ENCODE measurements at regions not wholly inside any gene's neighbourhood (a gene's known extent, or its start where the extent isn't known, plus 50 kb on each side); places are given as distances from the start of the nearest gene placed in this dataset.

DNA sequence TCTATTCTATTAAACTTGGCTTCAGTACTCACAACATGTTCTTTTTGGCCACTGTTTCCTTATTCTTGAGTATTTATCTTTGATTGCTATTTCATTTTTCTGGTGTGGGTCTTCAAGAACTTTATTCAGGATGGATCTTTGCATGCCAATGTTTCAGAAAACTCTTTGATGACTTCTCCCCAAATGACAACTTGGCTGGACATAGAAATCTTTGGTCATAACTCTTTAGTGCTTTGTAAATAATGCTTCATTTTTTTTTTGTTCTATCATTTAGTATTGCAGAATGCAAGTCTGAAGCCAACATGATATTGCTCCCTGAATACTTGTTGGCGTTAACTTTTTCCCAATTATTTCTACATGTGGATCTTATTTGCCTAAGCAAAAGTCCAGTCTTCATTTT is 103.6 kb upstream of the HS3ST2 start:
- H3K27me3 ChIP-seq (ENCODE audit: control insufficient read depth in 2 of 2, insufficient read depth in 2 of 2, low read length in 2 of 2), result no peaks in the 10 kb centered on the region; a peak in 1 of 5 replicates
- ChIA-PET POLR2A (no interaction called here), CTCF (ENCODE audit: low intra/inter-chr PET ratio) (no interaction called here)
- no peaks in the 10 kb centered on the region for H3K36me3 ChIP-seq (ENCODE audit: control insufficient read depth, insufficient read depth, low read length)
- FAIRE-seq (no peak), DNase-seq (ENCODE audit: extremely low read depth in 1 of 4, low spot score in 3 of 4) (no peak), ATAC-seq (no peak)
- H3K4me2 ChIP-seq (ENCODE audit: insufficient read depth, low read length), result no peak overlapping the region
- H3K4me1 ChIP-seq (replicated peaks in 1 of 2; ENCODE audit: control insufficient read depth in 2 of 2, insufficient read depth in 2 of 2, low read length in 2 of 2), result no peaks in the 10 kb centered on the region
- no peak overlapping the region for H3K4me3 ChIP-seq
- H3K9ac ChIP-seq (ENCODE audit: insufficient read depth in 1 of 2, low read depth in 2 of 2, low read length in 2 of 2), result no peak overlapping the region
- no peaks in the 10 kb centered on the region for H3K9me1 ChIP-seq (ENCODE audit: control insufficient read depth, insufficient read depth, low read length)
- no peaks in the 10 kb centered on the region for H3K9me3 ChIP-seq (replicated peaks; ENCODE audit: control insufficient read depth, insufficient read depth, low read depth, low read length)
- intact Hi-C loops (cut with micrococcal nuclease), result no loop called here
- in situ Hi-C loops (cut with MboI), result no loop called here
- H2AFZ ChIP-seq (ENCODE audit: low read depth, low read length), result no peak overlapping the region
- no peak overlapping the region for H3K27ac ChIP-seq (ENCODE audit: extremely low read depth, low read depth, low read length)
- no peak for TF ChIP-seq SNIP1 (IDR thresholded peaks at IDR 0.05; ENCODE audit: low read depth)
- no peak for TF ChIP-seq GATAD2A (IDR thresholded peaks at IDR 0.05)
- TF ChIP-seq ZNF507 (tag; conservative IDR thresholded peaks at IDR 0.05), result no peak
- no peak for TF ChIP-seq ZNF445 (CRISPR knock-in tag; IDR thresholded peaks at IDR 0.05; ENCODE audit: low read depth)
- TF ChIP-seq CREB1 (IDR thresholded peaks at IDR 0.05), result no peak
- no peak for TF ChIP-seq CREB1 (CRISPR knock-in tag; IDR thresholded peaks at IDR 0.05)
- no peak for TF ChIP-seq TGIF2 (CRISPR knock-in tag; IDR thresholded peaks at IDR 0.05)
- TF ChIP-seq, protein P1, sequence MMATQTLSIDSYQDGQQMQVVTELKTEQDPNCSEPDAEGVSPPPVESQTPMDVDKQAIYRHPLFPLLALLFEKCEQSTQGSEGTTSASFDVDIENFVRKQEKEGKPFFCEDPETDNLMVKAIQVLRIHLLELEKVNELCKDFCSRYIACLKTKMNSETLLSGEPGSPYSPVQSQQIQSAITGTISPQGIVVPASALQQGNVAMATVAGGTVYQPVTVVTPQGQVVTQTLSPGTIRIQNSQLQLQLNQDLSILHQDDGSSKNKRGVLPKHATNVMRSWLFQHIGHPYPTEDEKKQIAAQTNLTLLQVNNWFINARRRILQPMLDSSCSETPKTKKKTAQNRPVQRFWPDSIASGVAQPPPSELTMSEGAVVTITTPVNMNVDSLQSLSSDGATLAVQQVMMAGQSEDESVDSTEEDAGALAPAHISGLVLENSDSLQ (IDR thresholded peaks at IDR 0.05), result no peak
- TF ChIP-seq RFX5 (IDR thresholded peaks at IDR 0.05; ENCODE audit: low read depth, low read length), result no peak
- TF ChIP-seq ZNF354B (CRISPR knock-in tag; IDR thresholded peaks at IDR 0.05), result no peak
- BruUV-seq (replicated peaks), result no TSS peak
- no peaks in the 10 kb centered on the region for H3K79me2 ChIP-seq (ENCODE audit: control insufficient read depth, insufficient read depth, low read length)
- H4K20me1 ChIP-seq (replicated peaks; ENCODE audit: control insufficient read depth, insufficient read depth, low read length), result no peaks in the 10 kb centered on the region
- WGBS (ENCODE audit: insufficient coverage, low coverage, missing lambda C conversion rate), result 0% methylated on average over 1 of the region's 1 CpG

All from K562 (cell line).